Keratinocyte (primary cell): ENCODE measurements at regions not wholly inside any gene's neighbourhood (a gene's known extent, or its start where the extent isn't known, plus 50 kb on each side); places are given as distances from the start of the nearest gene placed in this dataset.

Experiments used
- DNase-seq: peaks from one replicate; pipeline ENCODE4 v3.0.0-alpha.2; 2011; ENCODE audit warnings: low read depth, missing footprints, low spot score
- FAIRE-seq: peaks from 2 replicates; lab custom pipeline; 2011; peaks lifted over from hg19 to GRCh38; lab: Jason Lieb, UNC
- H2AFZ ChIP-seq: 2 replicates; pipeline ENCODE4 v1.6.0; 2012; ENCODE audit warnings: low read length, control low read depth, inconsistent platforms; ENCODE audit not compliant: control insufficient read depth
- H3K27ac ChIP-seq: 2 replicates; pipeline ENCODE4 v1.5.1; 2011; ENCODE audit warnings: low read length; ENCODE audit not compliant: control insufficient read depth, insufficient read depth
- H3K27me3 ChIP-seq: 3 replicates; pipeline ENCODE4 v1.6.0; 2011; ENCODE audit warnings: low read length; ENCODE audit not compliant: control insufficient read depth, insufficient read depth; ENCODE audit errors: extremely low read depth
- H3K36me3 ChIP-seq, 2 experiments: 2 replicates in 1 of 2; 3 replicates in 1 of 2; pipeline ENCODE4 v1.5.1; 2011; ENCODE audit warnings: low read length in 2 of 2, mild to moderate bottlenecking in 1 of 2; ENCODE audit not compliant: control insufficient read depth in 2 of 2, insufficient read depth in 2 of 2; ENCODE audit errors: extremely low read depth in 1 of 2
- H3K4me1 ChIP-seq: 3 replicates; pipeline ENCODE4 v1.5.1; 2011; ENCODE audit warnings: low read length; ENCODE audit not compliant: control insufficient read depth, insufficient read depth; ENCODE audit errors: extremely low read depth
- H3K4me2 ChIP-seq: 3 replicates; pipeline ENCODE4 v1.6.0; 2011; ENCODE audit warnings: low read depth, low read length; ENCODE audit not compliant: control insufficient read depth, insufficient read depth; ENCODE audit errors: extremely low read depth
- H3K4me3 ChIP-seq, 3 experiments: fragments of 200-600 bp in 1 of 3; sonication (generic) in 1 of 3; 2 replicates in 2 of 3; 3 replicates in 1 of 3; pipeline ENCODE4 v1.5.1; 2011 to 2016; ENCODE audit warnings: low read length in 3 of 3, mild to moderate bottlenecking in 3 of 3, control low read depth in 2 of 3, inconsistent platforms in 1 of 3, low read depth in 1 of 3, mixed read lengths in 1 of 3, mixed run types in 1 of 3, moderate library complexity in 1 of 3; ENCODE audit not compliant: control insufficient read depth in 2 of 3, insufficient read depth in 2 of 3; ENCODE audit errors: extremely low read depth in 1 of 3
- H3K79me2 ChIP-seq: 2 replicates; pipeline ENCODE4 v1.6.0; 2012; ENCODE audit warnings: low read length; ENCODE audit not compliant: control insufficient read depth, insufficient read depth
- H3K9ac ChIP-seq: 3 replicates; pipeline ENCODE4 v1.6.0; 2011; ENCODE audit warnings: low read length; ENCODE audit not compliant: control insufficient read depth, insufficient read depth; ENCODE audit errors: extremely low read depth
- H3K9me1 ChIP-seq: 3 replicates; pipeline ENCODE4 v1.6.0; 2011; ENCODE audit warnings: low read length; ENCODE audit not compliant: control insufficient read depth, insufficient read depth; ENCODE audit errors: extremely low read depth
- H3K9me3 ChIP-seq: 2 replicates; pipeline ENCODE4 v1.5.1; 2012; ENCODE audit warnings: low read depth, low read length; ENCODE audit not compliant: control insufficient read depth
- H4K20me1 ChIP-seq: 3 replicates; pipeline ENCODE4 v1.6.0; 2011; ENCODE audit warnings: low read length; ENCODE audit not compliant: control insufficient read depth, insufficient read depth; ENCODE audit errors: extremely low read depth
- EZH2 ChIP-seq: IDR thresholded peaks from one replicate; pipeline ENCODE4 v1.6.1; 2012; ENCODE audit warnings: inconsistent platforms, mild to moderate bottlenecking, low read length, moderate library complexity
- dilution Hi-C: fragments of 300-500 bp; cut with MboI; formaldehyde crosslinking; loops from one replicate; pipeline ENCODE4 v1.7.0; 2020; ENCODE audit warnings: low sequenced_read_pairs; ENCODE audit not compliant: extremely low pct_ligation_motif_present
- TF ChIP-seq, protein P1 (sequence below), 3 experiments: IDR thresholded peaks in 1 of 3; conservative IDR thresholded peaks in 1 of 3; optimal IDR thresholded peaks in 1 of 3; 2 replicates in 2 of 3; 3 replicates in 1 of 3; pipeline versions ENCODE3 to v1.5.1; 2011; ENCODE audit warnings: low read length in 3 of 3, mild to moderate bottlenecking in 3 of 3, moderate library complexity in 2 of 3, control low read depth in 1 of 3, inconsistent platforms in 1 of 3; ENCODE audit not compliant: insufficient read depth in 2 of 3; ENCODE audit errors: extremely low read depth in 1 of 3

DNA sequence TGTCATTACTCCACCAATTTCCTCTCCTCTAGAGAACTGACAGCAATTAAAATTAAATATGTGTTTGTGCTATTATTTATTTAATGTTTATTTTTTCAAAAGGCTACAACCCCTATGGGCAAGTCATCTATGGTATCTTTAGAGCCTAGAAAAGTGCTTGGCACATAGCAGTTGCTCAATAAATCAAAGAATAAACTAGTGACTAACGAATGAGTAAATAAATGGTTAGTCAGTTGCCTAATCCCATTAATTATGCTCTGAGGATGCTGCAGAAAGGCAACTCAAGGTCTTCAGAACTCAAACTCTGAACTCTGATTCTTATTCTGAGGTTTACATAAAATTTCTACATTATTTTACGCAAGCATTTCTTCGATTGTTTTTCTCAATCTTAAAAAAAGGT lies 193.0 kb upstream of the TSHZ2 start:
- dilution Hi-C loops, result no loop called here
- Histone ChIP-seq H3K9me3 (no peaks in the 10 kb centered on the region), H3K36me3 (no peaks in the 10 kb centered on the region), H3K9ac (no peak overlapping the region), H3K4me2 (no peak overlapping the region), H3K27me3 (no peaks in the 10 kb centered on the region), H3K4me1 (no peaks in the 10 kb centered on the region), H3K9me1 (no peaks in the 10 kb centered on the region), H4K20me1 (no peaks in the 10 kb centered on the region), H3K4me3 (no peak overlapping the region), H3K27ac (no peak overlapping the region), H2AFZ (no peak overlapping the region), H3K79me2 (no peaks in the 10 kb centered on the region)
- TF ChIP-seq EZH2, result no peak
- TF ChIP-seq, protein P1, sequence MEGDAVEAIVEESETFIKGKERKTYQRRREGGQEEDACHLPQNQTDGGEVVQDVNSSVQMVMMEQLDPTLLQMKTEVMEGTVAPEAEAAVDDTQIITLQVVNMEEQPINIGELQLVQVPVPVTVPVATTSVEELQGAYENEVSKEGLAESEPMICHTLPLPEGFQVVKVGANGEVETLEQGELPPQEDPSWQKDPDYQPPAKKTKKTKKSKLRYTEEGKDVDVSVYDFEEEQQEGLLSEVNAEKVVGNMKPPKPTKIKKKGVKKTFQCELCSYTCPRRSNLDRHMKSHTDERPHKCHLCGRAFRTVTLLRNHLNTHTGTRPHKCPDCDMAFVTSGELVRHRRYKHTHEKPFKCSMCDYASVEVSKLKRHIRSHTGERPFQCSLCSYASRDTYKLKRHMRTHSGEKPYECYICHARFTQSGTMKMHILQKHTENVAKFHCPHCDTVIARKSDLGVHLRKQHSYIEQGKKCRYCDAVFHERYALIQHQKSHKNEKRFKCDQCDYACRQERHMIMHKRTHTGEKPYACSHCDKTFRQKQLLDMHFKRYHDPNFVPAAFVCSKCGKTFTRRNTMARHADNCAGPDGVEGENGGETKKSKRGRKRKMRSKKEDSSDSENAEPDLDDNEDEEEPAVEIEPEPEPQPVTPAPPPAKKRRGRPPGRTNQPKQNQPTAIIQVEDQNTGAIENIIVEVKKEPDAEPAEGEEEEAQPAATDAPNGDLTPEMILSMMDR (optimal IDR thresholded peaks at IDR 0.05 in 1 of 3, IDR thresholded peaks at IDR 0.05 in 1 of 3, conservative IDR thresholded peaks at IDR 0.05 in 1 of 3; ENCODE audit: extremely low read depth in 1 of 3, insufficient read depth in 2 of 3, low read length in 3 of 3), result no peak
- FAIRE-seq (no peak), DNase-seq (no peak)

DNA sequence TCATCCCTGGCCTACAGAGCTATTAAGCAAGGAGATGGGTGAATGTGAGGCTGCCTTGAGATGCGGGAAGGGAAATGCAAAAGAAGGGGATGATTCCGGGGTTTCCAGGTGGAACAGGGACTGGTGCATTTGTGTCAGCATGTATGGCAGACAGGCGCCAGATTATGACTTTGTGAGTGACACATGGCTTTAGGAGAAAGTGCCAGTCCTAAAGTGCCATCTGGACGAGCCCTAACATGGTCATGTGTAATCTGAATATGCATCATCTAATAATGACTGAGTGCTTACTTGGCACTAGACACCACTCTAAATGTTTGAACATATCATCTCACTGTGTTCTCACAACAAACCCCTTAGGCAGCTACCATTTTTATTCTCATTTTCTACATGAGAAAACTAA lies 195.0 kb upstream of the TSHZ2 start:
- H3K9me3 ChIP-seq, result no peaks in the 10 kb centered on the region
- FAIRE-seq, result no peak

More for the DNA sequence above, 195.0 kb upstream of the TSHZ2 start:
- no peak for DNase-seq
- dilution Hi-C loops, result no loop called here
- H3K9me1 ChIP-seq, result no peaks in the 10 kb centered on the region
- no peaks in the 10 kb centered on the region for H3K27me3 ChIP-seq
- H3K36me3 ChIP-seq, result no peaks in the 10 kb centered on the region
- no peak for TF ChIP-seq EZH2
- TF ChIP-seq, protein P1 (optimal IDR thresholded peaks at IDR 0.05 in 1 of 3, IDR thresholded peaks at IDR 0.05 in 1 of 3, conservative IDR thresholded peaks at IDR 0.05 in 1 of 3; ENCODE audit: extremely low read depth in 1 of 3, insufficient read depth in 2 of 3, low read length in 3 of 3), result no peak
- no peaks in the 10 kb centered on the region for H4K20me1 ChIP-seq
- no peaks in the 10 kb centered on the region for H3K4me1 ChIP-seq
- H3K9ac ChIP-seq, result no peak overlapping the region
- H3K79me2 ChIP-seq, result no peaks in the 10 kb centered on the region
- no peak overlapping the region for H2AFZ ChIP-seq
- H3K4me2 ChIP-seq, result no peak overlapping the region
- H3K27ac ChIP-seq, result no peak overlapping the region
- no peak overlapping the region for H3K4me3 ChIP-seq
